ENCODE measurements at regions not wholly inside any gene's neighbourhood (a gene's known extent, or its start where the extent isn't known, plus 50 kb on each side); places are given as distances from the start of the nearest gene placed in this dataset.
"Not testable (repeated sequence)": the region's sequence is repeated elsewhere in the genome, so short reads cannot be mapped to it uniquely, and the experiment has no call there.

DNA sequence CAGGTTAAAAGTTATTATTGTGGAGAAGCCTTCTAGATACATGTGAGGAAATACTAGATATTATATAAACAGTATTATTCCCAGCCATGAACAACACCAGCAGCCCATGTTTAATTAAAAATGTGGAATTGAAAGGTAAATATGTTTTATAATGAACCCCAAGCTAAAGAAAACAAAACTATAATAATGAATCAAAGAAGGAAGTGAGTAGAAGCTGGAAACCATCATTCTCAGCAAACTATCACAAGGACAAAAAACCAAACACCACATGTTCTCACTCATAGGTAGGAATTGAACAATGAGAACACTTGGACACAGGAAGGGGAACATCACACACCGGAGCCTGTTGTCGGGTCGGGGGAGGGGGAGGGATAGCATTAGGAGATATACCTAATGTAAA lies 167.6 kb upstream of the CXXC4 start:
- DNase-seq (ENCODE audit: low read depth, low spot score), result not testable (repeated sequence)

DNA sequence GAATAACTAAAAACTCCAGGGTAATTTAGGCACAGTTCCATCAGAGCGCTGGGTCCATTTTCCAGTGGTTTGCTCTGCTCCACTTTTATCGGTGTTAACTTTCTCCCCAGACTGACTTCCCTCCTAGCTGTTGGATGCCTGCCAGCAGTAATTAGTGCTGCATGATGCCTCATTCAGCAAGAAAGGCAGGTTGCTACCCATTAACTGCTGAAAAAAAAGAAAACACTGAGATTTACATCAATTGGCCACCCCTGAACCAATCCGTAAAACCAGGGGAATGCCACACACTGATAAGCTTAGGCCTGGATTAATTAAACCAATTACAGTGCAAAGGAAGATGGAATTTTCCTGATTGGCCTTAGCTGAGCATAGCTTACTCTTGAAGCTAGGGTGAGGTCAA lies 182.4 kb upstream of the CXXC4 start:
- no peak for DNase-seq (ENCODE audit: low read depth, low spot score)

- no peak for DNase-seq (ENCODE audit: low read depth, low spot score)
Measured at GRCh38 chr4:104682311-104682710, 187.6 kb upstream of the CXXC4 start.

GRCh38 chr4:104693601-104694201 lies 199.0 kb upstream of the CXXC4 start:
- DNase-seq (ENCODE audit: low read depth, low spot score), result no peak

DNA sequence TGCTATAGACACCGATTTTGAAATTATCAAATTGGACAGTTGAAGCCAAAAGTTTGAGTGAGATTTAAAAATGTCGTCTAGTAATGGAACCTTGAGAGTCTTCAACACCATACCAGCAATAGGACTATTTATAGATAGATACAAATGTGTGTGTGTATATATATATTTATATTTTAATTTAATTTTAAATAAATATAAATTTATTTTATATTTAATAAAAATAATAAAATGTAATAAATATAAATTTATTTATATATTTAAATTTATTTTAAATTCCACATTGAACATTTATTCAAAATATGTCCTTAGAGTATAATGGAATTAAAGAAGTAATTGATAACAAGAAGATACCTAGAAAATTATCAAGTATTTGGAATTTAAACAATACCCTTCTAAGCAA lies 221.9 kb upstream of the CXXC4 start:
- no peak for DNase-seq (ENCODE audit: low read depth, low spot score)

DNA sequence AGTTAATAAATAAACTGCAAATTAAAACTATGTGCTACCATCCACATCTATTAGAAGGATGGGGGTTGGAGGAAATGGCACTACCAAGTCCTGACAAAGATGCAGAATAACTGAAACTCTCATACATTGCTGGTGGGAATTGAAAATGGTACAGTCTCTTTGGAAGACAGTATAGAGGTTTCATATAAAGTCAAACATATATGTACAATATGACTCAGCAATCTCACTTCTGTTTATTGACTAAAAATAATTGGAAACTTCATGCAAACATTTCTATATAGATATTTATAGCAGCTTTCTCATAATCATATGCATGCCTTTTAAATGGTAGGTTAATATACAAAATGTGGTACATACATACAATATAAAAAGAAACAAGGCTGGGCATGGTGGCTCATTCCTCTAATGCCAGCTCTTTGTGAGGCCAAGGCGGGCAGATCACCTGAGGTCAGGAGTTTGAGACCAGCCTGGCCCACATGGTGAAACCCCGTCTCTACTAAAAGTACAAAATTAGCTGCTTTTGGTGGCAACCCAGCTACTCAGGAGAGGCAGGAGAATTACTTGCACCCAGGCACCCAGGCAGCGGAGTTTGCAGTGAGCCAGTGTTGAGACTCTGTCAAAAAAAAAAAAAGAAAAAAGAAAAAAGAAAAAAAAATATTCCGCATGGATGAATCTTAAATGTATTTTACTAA lies 225.0 kb upstream of the CXXC4 start:
- DNase-seq (ENCODE audit: low read depth, low spot score), result no peak

DNA sequence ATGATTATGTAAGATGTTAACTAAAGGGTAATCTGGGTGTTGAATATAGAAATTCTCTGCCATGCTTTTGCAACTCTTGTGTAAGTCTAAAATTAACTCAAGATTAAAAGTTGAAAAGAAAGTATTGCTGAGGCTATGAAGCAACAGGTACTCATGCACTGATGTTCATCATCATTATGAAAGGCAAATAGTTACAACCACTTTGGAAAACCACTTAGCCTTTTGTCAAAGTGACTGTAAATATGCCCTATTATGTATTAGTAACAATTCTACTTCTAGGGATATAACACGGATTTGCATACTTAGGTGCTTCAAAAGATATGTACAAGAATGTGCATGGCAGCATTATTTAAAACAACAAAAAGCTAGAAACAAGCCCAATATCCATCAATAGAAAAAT lies 227.8 kb upstream of the CXXC4 start:
- no peak for DNase-seq (ENCODE audit: low read depth, low spot score)

GRCh38 chr4:104726002-104726401 lies 231.3 kb upstream of the CXXC4 start:
- DNase-seq (ENCODE audit: low read depth, low spot score), result no peak

GRCh38 chr4:104727643-104728042 lies 232.9 kb upstream of the CXXC4 start:
- no peak for DNase-seq (ENCODE audit: low read depth, low spot score)

DNA sequence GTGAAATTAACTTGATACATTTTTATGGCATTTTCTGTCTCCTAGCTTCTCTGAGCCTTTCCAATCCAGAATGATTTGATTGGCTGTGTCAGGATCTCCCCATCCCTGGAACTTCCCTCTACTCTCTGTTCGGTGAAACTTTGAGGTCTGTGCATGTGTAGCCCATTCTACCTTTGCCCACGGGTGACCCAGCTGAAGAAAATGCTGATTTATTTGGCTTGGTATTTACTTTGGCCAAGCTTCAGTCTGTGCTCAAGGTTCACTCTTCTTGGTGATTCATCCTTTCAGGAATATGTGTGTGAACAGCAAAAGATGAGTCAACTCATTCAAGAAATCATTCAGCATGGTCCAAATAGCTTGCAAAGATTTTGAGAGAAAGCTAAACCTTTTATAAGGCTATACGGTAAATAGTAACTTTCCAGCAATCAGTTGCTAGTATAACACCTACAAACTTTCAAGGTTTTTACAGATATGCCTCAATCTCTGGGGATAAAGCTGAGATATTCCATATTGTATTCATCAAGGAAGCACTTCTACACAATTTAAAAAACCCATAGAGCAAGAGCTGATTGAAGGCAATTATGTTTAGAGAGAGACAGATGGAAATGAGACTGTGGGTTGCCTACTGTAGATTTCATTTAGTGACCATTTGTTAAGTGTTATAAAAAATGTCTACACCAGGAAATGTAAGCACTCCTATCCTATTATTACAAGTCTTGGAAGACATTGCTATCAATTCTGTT lies 233.9 kb upstream of the CXXC4 start:
- no peak for DNase-seq (ENCODE audit: low read depth, low spot score)

- no peak for DNase-seq (ENCODE audit: low read depth, low spot score)
Measured at GRCh38 chr4:104732766-104733165, 238.1 kb upstream of the CXXC4 start.

- no peak for DNase-seq (ENCODE audit: low read depth, low spot score)
Measured at GRCh38 chr4:104735174-104735573, 240.5 kb upstream of the CXXC4 start.

DNA sequence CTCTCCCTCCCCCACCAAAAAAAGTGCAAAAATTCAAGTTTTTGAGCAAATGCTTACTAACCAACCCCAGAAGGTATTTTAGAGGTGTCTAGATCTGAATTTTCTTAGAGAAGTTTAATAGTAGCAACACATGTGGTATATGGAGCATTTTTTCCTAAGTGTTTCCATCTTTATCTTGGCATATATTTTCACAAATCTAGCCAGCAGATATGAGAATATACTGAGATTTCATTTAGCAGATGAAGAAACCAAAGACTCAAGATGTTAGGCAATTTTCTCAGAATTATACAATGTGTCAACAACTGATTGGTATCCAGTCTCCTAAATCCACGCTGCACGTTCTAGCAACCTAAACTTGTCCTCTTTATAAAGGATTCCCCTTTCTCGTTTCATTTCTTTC lies 245.5 kb upstream of the CXXC4 start:
- no peak for DNase-seq (ENCODE audit: low read depth, low spot score)

DNA sequence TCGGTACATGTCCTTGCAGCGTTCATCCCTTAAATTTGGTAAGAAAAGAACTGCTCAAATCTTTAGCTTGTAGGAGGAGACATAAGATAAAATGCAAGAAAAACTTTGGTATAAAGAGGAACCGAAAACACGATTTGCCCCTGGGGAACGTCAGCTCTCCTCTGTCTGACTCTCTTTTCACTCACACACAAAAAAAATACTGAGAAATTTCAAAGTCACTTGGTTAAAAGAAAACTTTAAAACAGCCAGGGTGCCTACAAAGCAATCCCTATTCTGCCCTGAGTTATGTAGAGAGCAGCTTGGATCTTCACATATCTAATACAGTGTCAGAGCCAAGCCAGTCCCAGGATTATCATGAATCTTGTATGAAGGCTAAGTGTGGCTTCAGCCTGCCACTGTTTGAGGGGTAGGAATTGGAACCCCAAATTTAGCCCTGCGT lies 248.5 kb upstream of the CXXC4 start:
- DNase-seq (ENCODE audit: low read depth, low spot score), result no peak

DNA sequence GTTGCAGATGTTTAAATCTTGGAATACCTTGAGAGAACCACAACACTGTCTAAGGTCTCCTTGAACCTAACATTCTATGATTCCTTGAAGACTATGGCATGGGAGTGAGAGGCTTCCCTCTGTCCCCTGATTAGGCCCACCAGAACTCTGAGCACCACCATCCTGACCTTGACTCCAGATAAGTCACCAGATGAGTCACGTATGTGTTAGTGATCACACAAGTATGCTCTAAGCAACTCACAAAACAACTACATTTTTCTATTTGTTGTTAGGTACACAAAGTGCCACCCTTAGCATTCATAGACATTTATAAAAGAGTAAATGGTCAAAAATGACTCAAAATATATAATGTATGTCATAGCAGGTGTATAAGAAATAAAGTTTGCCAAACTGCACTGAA lies 252.9 kb upstream of the CXXC4 start:
- DNase-seq (ENCODE audit: low read depth, low spot score), result no peak

DNA sequence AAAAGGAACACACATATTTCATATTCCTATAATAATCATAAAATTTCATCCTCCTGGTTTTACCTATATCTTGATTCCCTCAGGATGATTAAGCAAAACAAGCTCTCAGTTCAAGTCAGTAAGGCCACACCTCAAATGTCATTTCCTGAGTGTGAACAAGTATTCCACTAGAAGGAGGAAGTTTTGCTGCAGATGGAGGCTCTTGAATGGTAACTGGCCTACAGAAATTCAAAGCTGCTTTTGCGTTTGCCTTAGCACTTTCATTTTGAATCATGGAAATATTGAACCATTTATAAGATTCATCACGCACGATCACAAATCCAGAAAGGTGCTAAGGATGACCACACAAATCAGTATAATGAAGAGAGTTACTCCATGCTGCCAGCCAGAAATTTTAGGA lies 254.4 kb upstream of the CXXC4 start:
- no peak for DNase-seq (ENCODE audit: low read depth, low spot score)

- no peak for DNase-seq (ENCODE audit: low read depth, low spot score)
Measured at GRCh38 chr4:104750008-104750407, 255.3 kb upstream of the CXXC4 start.

GRCh38 chr4:104751468-104751867 lies 256.8 kb upstream of the CXXC4 start:
- DNase-seq (ENCODE audit: low read depth, low spot score), result no peak

- no peak for DNase-seq (ENCODE audit: low read depth, low spot score)
Measured at GRCh38 chr4:104752337-104752736, 257.6 kb upstream of the CXXC4 start.

DNA sequence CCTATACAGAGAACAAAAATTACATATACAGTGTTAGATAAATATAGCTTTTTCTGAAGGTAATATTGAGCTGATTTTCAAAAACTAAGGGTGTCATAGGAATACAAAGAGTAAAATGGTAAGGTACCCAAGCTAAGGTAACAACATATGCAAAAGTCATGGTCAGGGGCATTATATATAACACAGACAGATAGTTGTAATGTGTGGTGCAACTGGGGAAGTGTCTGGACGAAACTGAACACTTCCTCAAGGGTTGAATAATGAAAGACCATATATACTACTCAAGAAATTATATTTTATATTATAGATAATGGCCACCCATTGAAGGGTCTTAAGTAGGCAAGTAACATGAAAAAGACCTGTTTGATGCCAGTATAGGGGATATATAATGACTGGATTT lies 262.1 kb upstream of the CXXC4 start:
- no peak for DNase-seq (ENCODE audit: low read depth, low spot score)

- no peak for DNase-seq (ENCODE audit: low read depth, low spot score)
Measured at GRCh38 chr4:104758574-104758973, 263.9 kb upstream of the CXXC4 start.

DNA sequence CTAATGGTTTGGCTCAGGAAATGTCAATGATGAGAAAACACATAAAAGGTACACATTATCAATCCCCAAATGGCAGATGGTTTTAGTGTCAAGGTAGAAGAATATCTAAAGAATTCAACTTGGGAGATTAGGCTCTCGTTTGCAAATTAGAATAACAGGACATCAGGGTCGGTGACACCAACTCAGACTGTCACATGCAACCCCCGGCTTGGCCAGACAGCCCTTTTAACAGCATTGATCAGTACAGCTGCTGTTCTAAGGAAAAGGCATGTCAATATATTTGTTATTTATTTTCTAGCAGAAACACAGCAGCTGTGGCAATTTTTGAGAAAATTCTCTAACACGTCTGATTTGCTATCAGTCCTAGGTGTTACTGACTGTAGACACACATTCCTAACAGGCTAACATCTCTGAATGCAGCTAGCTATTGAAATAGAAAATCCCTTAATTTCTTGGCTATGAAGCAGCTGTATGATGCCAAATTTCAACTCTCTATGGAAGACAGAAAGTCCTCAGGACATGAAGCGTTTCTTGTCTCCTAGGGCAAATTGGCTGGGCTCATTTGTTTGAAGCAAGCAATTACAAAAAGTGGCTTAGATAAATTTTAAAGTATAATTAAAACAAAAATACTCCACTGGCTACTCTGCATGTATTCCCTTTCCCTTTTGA lies 269.0 kb upstream of the CXXC4 start:
- DNase-seq (ENCODE audit: low read depth, low spot score), result no peak
